ENCODE measurements at regions not wholly inside any gene's neighbourhood (a gene's known extent, or its start where the extent isn't known, plus 50 kb on each side); places are given as distances from the start of the nearest gene placed in this dataset.

DNA sequence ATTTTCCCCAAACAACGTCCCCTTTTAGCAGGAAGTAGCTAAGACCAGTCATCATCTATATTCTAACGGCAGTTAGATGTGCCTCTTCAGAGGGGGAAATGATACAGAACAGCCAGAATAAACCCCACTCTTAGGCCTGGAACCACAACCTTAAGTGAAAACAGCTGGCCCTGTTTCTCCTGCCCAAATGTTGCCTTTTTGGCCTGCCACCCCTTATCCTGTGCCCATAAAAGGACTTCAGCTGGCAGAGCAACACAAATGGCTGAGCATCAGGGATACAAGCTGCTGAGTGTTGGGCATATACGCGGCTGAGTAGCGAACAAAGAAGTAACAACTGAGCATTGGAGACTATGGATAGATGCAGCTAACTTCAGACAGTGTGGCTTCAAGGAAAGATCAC is 1491.4 kb downstream of the LRRC4C start:
- TF ChIP-seq CTCF (IDR thresholded peaks at IDR 0.05) = no peak
- TF ChIP-seq POLR2A (IDR thresholded peaks at IDR 0.05) = no peak
- TF ChIP-seq EP300 (IDR thresholded peaks at IDR 0.05; ENCODE audit: low read depth) = no peak
- no peak for TF ChIP-seq POLR2AphosphoS5 (IDR thresholded peaks at IDR 0.05)

Measured in transverse colon (tissue), 4 donors.